ENCODE measurements at regions not wholly inside any gene's neighbourhood (a gene's known extent, or its start where the extent isn't known, plus 50 kb on each side); places are given as distances from the start of the nearest gene placed in this dataset.
A peak's percentile ranks its signal among the peaks of the same experiment; 100 is the strongest.

GRCh38 chr7:80060218-80060806 is 74.3 kb upstream of the GNAI1 start:
- TF ChIP-seq CTCF (IDR thresholded peaks at IDR 0.05) (peak; percentile 72), EZH2 (IDR thresholded peaks at IDR 0.05) (no peak)

Data from neural progenitor cell (in vitro differentiated cells).